OCI-LY1 (cell line): ENCODE measurements at regions not wholly inside any gene's neighbourhood (a gene's known extent, or its start where the extent isn't known, plus 50 kb on each side); places are given as distances from the start of the nearest gene placed in this dataset.

Experiments
- CTCF ChIP-seq: fragments of 200-600 bp; sonication (generic), shearing (Covaris generic); IDR thresholded peaks from 2 replicates; pipeline ENCODE4 v1.5.1; 2017; ENCODE audit warnings: mild to moderate bottlenecking, antibody characterized with exemption, low read length, moderate library complexity, mixed read lengths
- EZH2 ChIP-seq: fragments of 200-600 bp; sonication (generic), shearing (Covaris generic); IDR thresholded peaks from 2 replicates; pipeline ENCODE4 v1.8.0; 2017; ENCODE audit warnings: borderline replicate concordance, mixed run types, mild to moderate bottlenecking, antibody characterized with exemption, low read length, moderate library complexity, mixed read lengths

GRCh38 chr3:194273743-194274310 is 77.3 kb downstream of the CPN2 start:
- TF ChIP-seq CTCF (no peak), EZH2 (no peak)
